PC-9 (cell line): ENCODE measurements at regions not wholly inside any gene's neighbourhood (a gene's known extent, or its start where the extent isn't known, plus 50 kb on each side); places are given as distances from the start of the nearest gene placed in this dataset.

Experiments
- BruUV-seq: library from RNA; stranded (reverse); fragments of 400-500 nt; replicated peaks from 2 replicates; lab custom pipeline; 2021; lab: Mats Ljungman, UMichigan
- CTCF ChIA-PET: fragments of 300-600 bp; sonication (Branson Sonifier 250); formaldehyde crosslinking; loops from one replicate; lab custom pipeline; 2022; ENCODE audit warnings: antibody characterized with exemption; lab: Charles Lee
- POLR2A ChIA-PET: fragments of 300-600 bp; sonication (Branson Sonifier 250); formaldehyde crosslinking; loops from one replicate; lab custom pipeline; 2022; ENCODE audit warnings: antibody characterized with exemption; ENCODE audit not compliant: unreplicated experiment; lab: Charles Lee
- DNase-seq, 2 experiments: peaks; one replicate each; pipeline versions ENCODE4 v3.0.0 to v3.0.0-alpha.2; 2015 to 2022; ENCODE audit warnings: mixed read lengths in 1 of 2
- H2AFZ ChIP-seq: fragments of 200-600 bp; sonication (generic); 2 replicates; pipeline ENCODE4 v1.8.1; 2017; ENCODE audit warnings: antibody characterized with exemption
- H3F3A ChIP-seq: fragments of 200-600 bp; sonication (generic); 2 replicates; pipeline ENCODE4 v1.8.1; 2017; ENCODE audit warnings: antibody characterized with exemption, mild to moderate bottlenecking, low read depth; ENCODE audit not compliant: insufficient read depth
- H3K27ac ChIP-seq: fragments of 200-600 bp; sonication (generic); 2 replicates; pipeline ENCODE4 v1.6.1; 2016; ENCODE audit warnings: mixed run types
- H3K27me3 ChIP-seq: fragments of 200-600 bp; sonication (generic); 2 replicates; pipeline ENCODE4 v1.6.1; 2016; ENCODE audit warnings: low read depth, mixed run types; ENCODE audit not compliant: insufficient read depth
- H3K36me3 ChIP-seq: fragments of 200-600 bp; sonication (generic); 2 replicates; pipeline ENCODE4 v1.6.1; 2016; ENCODE audit warnings: low read depth, mixed run types
- H3K4me1 ChIP-seq: fragments of 200-600 bp; sonication (generic); replicated peaks from 2 replicates; pipeline ENCODE4 v1.6.1; 2016; ENCODE audit warnings: mixed run types; ENCODE audit not compliant: insufficient read depth
- H3K4me2 ChIP-seq: fragments of 200-600 bp; sonication (generic); 2 replicates; pipeline ENCODE4 v1.6.1; 2017; ENCODE audit warnings: mixed run types
- H3K4me3 ChIP-seq: fragments of 200-600 bp; sonication (generic); 2 replicates; pipeline ENCODE4 v1.6.1; 2016; ENCODE audit warnings: mixed run types
- H3K79me2 ChIP-seq: fragments of 200-600 bp; sonication (generic); 2 replicates; pipeline ENCODE4 v1.6.1; 2017; ENCODE audit warnings: low read depth, mixed run types
- H3K9me2 ChIP-seq: fragments of 200-600 bp; sonication (generic); 2 replicates; pipeline ENCODE4 v1.8.1; 2017; ENCODE audit warnings: mild to moderate bottlenecking; ENCODE audit not compliant: insufficient read depth
- H3K9me3 ChIP-seq: fragments of 200-600 bp; sonication (generic); 2 replicates; pipeline ENCODE4 v1.8.1; 2016; ENCODE audit warnings: low read depth; ENCODE audit not compliant: insufficient read depth
- H4K20me1 ChIP-seq: fragments of 200-600 bp; sonication (generic); 2 replicates; pipeline ENCODE4 v1.8.1; 2017; ENCODE audit not compliant: insufficient read depth
- CTCF ChIP-seq: fragments of 200-600 bp; sonication (generic); conservative IDR thresholded peaks from 2 replicates; pipeline ENCODE4 v1.6.1; 2017; ENCODE audit warnings: mixed run types, antibody characterized with exemption, mild to moderate bottlenecking, moderate library complexity
- EZH2 ChIP-seq: fragments of 200-600 bp; sonication (generic); IDR thresholded peaks from 2 replicates; pipeline ENCODE4 v1.8.0; 2017; ENCODE audit warnings: antibody characterized with exemption, low read depth
- intact Hi-C: fragments of 100-400 bp; cut with micrococcal nuclease; formaldehyde crosslinking; loops from one replicate; pipeline ENCODE4 v1.10.0; 2022; ENCODE audit not compliant: unreplicated experiment

GRCh38 chrX:26334232-26334631 is 118.3 kb downstream of the MAGEB5 start:
- no peak overlapping the region for H3K4me3 ChIP-seq
- ChIA-PET CTCF (no interaction called here), POLR2A (no interaction called here)
- no peak for DNase-seq
- H3K9me3 ChIP-seq, result no peaks in the 10 kb centered on the region
- no peaks in the 10 kb centered on the region for H3K9me2 ChIP-seq
- no peaks in the 10 kb centered on the region for H4K20me1 ChIP-seq
- H3K4me1 ChIP-seq, result no peaks in the 10 kb centered on the region
- no peak for TF ChIP-seq CTCF
- TF ChIP-seq EZH2, result no peak
- intact Hi-C loops, result no loop called here
- H3K27ac ChIP-seq, result no peak overlapping the region
- H3K36me3 ChIP-seq, result no peaks in the 10 kb centered on the region
- no peak overlapping the region for H3K4me2 ChIP-seq
- H3K27me3 ChIP-seq, result no peaks in the 10 kb centered on the region
- no peak overlapping the region for H2AFZ ChIP-seq
- H3F3A ChIP-seq, result no peaks in the 10 kb centered on the region
- no TSS peak for BruUV-seq
- no peaks in the 10 kb centered on the region for H3K79me2 ChIP-seq

GRCh38 chrX:26328608-26329319 is 112.8 kb downstream of the MAGEB5 start:
- no peaks in the 10 kb centered on the region for H3F3A ChIP-seq
- no peaks in the 10 kb centered on the region for H3K4me1 ChIP-seq
- no peak for TF ChIP-seq EZH2
- no peak for TF ChIP-seq CTCF
- no peaks in the 10 kb centered on the region for H3K9me3 ChIP-seq
- H3K27ac ChIP-seq, result no peak overlapping the region
- no peak overlapping the region for H2AFZ ChIP-seq
- no peaks in the 10 kb centered on the region for H3K79me2 ChIP-seq
- ChIA-PET CTCF (no interaction called here), POLR2A (no interaction called here)
- no peak overlapping the region for H3K4me3 ChIP-seq
- H3K36me3 ChIP-seq, result no peaks in the 10 kb centered on the region
- intact Hi-C loops, result no loop called here
- H4K20me1 ChIP-seq, result no peaks in the 10 kb centered on the region
- DNase-seq, result no peak
- no peaks in the 10 kb centered on the region for H3K9me2 ChIP-seq
- no peak overlapping the region for H3K4me2 ChIP-seq
- no peaks in the 10 kb centered on the region for H3K27me3 ChIP-seq
- BruUV-seq, result no TSS peak

GRCh38 chrX:26309262-26309661 is 93.3 kb downstream of the MAGEB5 start:
- ChIA-PET CTCF (no interaction called here), POLR2A (no interaction called here)
- TF ChIP-seq EZH2 (no peak), CTCF (no peak)
- Histone ChIP-seq H3K9me2 (no peaks in the 10 kb centered on the region), H3K4me1 (no peaks in the 10 kb centered on the region), H3K4me2 (no peak overlapping the region), H2AFZ (no peak overlapping the region), H3K79me2 (no peaks in the 10 kb centered on the region), H3K9me3 (no peaks in the 10 kb centered on the region), H3F3A (no peaks in the 10 kb centered on the region), H4K20me1 (no peaks in the 10 kb centered on the region), H3K27me3 (no peaks in the 10 kb centered on the region), H3K4me3 (no peak overlapping the region), H3K36me3 (no peaks in the 10 kb centered on the region), H3K27ac (no peak overlapping the region)
- intact Hi-C loops, result no loop called here
- no peak for DNase-seq
- BruUV-seq, result no TSS peak
